ENCODE measurements at regions not wholly inside any gene's neighbourhood (a gene's known extent, or its start where the extent isn't known, plus 50 kb on each side); places are given as distances from the start of the nearest gene placed in this dataset.

DNA sequence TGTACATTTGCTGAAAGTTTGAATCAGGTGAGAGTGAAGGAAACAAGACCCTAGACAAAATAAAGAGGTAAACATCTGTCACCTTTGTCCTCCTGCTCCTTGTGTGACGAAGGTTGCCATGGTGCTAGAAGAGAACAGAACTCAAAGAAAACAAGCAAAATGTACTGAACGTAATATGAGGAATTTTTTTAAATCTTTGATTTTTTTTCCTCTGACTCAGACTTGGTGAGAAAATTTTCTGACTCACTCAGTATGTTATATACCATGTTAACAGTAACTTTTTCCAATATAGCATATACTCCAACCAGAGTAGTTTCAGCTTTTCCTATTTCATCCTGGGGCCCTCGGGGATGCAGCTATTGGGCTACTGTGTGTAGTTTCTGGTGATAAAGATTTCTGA is 2114.6 kb upstream of the PIK3C3 start:
- DNase-seq (ENCODE audit: low read depth, low spot score) = no peak

DNA sequence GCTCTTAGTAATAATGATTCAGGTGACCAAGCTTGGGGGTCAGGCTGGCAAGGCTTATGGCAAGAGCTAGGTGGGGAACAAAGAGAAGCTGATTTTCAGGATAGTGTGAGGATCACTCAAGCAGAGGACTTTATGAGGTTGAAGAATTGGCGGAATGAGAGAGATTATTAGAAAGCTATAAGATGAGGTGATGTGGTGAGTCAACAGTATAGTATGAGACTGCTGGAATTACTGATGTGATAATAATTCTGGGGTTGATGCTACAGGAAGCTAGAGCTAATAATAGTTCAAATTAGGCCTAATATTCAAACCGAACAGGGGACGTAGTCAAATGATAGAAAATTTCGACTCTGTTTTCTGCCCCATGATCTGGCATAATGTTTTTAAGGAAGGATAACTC is 2115.3 kb upstream of the PIK3C3 start:
- no peak for DNase-seq (ENCODE audit: low read depth, low spot score)

DNA sequence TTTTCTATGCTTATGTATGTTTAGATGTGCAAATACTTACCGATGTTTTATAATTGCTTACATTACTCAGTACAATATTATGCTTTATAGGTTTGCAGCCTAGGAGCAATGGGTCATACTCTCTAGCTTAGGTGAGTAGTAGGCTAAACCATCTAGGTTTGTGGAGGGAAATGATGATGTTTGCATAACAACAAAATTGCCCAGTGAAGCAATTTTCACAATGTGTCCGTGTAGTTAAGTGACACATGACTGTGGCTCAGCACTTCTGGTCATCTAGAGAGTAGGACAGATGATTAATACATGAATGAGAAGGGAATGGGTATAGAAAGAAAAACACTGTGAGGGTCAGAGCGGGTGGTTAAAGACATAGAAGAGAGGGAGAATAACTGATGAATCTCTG is 2116.2 kb upstream of the PIK3C3 start:
- DNase-seq (ENCODE audit: low read depth, low spot score) = no peak

DNA sequence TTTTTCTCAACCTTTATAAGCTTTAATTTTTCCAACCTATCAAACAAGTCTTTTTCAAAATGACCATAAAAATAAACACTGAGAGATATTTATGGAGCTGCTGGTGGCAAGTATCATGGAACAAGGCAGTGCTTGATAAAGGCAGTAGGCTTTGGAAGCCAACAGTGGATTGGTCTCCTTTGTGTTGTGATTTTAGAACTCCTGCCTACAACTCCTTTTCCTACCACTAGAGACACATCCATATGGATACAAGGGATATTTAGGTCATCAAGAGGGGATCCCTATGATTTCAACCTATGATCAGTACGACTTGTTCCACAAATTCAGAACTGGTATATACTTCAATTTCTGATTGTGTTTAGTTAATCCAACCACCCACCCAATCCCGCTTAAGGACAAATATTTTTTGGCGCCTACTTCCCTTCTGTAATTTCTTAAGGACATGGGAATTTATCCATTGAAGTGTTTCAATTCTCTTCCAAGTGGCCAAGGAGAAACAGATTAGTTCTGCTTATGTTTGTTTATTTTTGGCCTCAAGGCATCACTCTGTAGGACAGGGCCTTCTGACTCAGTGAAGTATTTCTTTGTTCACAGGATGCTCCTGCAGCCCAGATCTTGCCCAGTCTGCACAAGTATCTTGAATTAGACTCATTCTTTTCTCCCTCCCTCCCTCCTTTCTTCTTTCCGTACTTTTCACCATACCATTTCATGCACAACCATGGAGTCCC is 2119.6 kb upstream of the PIK3C3 start:
- no peak for DNase-seq (ENCODE audit: low read depth, low spot score)

DNA sequence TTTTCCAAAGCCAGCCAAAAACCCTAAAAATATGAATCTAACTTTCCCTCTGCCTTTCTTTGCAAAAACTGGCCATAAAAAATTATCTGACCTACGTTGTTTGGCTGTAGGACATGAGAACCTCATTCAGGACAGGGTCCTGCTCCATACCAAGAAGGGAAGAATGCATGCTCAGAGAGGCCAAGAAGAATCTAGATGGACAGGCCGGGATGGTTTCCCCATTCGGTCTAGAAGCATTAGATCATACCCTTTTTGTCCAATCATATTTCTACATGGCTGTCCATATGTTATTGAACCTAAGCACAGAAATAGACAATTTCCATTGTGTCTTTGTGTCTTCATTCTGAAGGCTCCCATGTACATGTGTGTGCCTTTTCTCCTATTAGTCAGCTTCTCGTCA is 2120.4 kb upstream of the PIK3C3 start:
- no peak for DNase-seq (ENCODE audit: low read depth, low spot score)

DNA sequence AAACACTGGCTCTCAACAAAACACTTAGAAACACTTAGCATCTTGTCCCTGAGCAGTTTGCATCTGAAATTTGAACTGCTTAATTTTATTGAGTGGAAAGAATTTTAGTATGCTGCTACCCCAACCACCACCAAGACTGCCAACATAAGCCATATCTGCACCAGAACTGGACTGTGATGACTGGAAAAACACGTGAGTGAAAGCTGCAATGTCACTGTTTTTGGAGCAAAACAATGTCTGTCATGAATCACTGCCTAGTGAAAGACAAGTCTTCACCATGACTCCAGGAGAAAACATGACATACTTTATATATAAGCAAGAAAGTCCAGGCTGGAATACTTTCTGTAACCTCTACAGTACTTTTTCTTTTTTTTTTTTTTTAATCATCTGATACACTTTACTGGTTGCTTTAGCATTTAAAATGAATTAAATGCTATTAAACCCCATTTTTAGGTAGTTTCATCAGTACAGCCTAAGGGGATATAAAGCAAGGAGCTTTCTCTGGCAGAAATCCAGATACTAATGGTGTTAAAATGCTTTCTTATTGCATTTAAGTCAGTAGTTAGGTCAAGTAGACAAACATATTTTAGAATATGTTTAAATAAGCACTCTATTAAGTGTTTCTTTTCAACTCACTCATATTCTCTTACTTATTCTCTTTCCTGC is 2129.4 kb upstream of the PIK3C3 start:
- no peak for DNase-seq (ENCODE audit: low read depth, low spot score)

DNA sequence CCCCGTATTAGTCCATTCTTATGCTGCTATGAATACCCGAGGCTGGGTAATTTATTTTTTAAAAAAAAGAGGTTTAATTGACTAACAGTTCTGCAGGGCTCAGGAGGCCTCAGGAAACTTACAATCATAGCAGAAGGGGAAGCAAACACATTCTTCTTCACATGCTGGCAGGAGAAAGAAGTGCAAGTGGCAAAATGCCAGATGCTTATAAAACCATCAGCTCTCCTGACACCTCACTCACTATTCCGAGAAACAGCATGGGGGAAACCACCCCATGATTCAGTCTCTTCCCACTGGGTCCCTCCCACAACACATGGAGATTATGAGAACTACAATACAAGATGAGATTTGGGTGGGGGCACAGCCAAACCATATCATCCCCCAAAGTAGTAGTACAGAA is 2148.5 kb upstream of the PIK3C3 start:
- no peak for DNase-seq (ENCODE audit: low read depth, low spot score)

DNA sequence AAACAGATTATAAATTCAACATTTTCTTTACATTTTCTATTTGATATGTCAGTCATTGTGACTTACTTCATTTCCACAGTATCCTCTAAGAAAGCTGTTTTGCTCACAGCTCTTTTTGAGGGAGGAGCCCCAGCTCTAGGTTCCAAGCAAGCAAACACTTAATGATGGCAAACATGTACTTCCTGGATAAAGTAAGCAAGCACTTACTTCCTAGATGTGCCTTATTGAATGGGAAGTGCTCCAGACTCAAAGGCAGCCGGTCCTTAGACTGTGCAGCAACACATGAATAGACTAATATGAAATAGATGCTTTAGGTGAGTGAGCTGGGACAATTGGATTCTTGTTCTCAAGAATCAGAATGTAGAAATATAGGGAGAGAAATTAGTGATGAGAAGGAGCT is 2149.8 kb upstream of the PIK3C3 start:
- no peak for DNase-seq (ENCODE audit: low read depth, low spot score)

DNA sequence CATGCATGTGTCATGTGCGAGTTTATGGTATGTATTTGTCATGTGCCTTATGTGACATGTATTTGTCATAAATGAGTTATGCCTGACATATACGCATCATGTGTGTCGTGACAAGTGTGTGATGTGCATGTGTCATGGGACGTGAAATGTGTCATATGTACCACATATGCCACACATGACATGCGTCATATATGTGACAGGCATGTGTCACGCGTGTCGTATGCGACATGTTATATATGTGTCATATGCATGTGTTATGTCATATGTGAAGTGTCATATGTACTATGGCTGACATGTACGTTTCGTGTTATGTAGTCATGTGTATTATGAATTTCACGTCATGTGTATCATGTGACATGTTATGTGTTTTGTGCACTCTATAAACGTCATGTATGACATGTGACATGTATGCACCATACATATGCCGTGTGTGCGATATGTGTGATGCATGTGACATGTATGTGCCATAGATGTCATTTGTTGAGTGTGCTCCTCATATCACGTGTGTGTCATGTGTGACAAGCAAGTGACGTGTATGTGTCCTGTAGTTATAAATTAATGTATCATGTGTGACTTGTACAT is 2152.3 kb upstream of the PIK3C3 start:
- DNase-seq (ENCODE audit: low read depth, low spot score) = no peak

DNA sequence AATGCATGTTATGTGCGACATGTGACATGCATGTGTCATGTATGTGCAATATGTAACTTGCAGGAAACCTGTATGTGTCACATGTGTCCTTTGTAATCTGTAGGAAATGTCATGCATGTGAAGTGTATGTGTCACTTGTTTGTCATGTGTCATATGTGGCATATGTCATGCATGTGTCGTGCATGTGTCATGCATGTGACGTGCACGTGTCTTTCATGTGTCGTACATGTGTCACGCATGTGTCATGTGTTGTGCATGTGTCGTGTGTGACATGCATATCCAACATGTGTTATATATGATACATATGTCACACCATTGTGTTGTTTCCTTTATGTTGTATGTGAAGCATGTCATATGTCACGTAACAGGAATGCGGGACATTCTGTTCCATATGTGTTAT is 2153.2 kb upstream of the PIK3C3 start:
- no peak for DNase-seq (ENCODE audit: low read depth, low spot score)

DNA sequence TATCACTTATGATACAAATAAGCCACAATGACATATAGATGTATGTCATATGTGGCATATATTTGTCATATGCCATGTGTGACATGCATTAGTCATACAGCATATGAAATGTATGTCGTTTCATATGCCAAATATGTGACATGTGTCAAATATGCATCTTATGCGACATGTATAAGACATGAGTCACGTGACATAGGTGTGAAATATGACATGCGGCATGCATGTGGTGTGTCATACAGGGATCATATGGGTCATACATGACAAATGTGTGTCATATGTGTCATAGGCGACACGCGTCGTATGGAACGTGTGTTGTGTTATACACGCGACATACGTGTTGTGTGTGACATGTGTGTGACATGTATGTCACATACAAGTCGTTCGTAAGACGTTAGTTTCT is 2154.0 kb upstream of the PIK3C3 start:
- DNase-seq (ENCODE audit: low read depth, low spot score) = no peak

DNA sequence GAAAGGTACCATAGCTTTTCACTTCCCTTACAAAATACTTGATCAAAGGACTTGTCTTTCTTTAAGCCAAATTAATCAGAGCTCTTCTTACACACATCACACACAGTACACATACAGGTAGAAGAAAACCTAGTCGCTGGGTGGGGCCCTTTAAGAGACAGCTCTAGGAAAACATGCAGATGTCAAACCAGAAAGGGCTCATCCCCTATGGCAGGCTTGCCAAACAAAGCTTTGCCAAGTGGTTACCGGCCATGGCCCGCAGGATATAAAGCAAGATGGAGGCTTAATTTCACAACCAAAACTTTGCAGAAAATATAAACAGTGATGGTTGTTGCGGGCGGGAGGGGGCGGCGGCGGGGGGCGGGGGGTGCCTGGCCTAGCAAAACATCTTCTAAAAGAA is 2156.0 kb upstream of the PIK3C3 start:
- DNase-seq (ENCODE audit: low read depth, low spot score) = no peak

DNA sequence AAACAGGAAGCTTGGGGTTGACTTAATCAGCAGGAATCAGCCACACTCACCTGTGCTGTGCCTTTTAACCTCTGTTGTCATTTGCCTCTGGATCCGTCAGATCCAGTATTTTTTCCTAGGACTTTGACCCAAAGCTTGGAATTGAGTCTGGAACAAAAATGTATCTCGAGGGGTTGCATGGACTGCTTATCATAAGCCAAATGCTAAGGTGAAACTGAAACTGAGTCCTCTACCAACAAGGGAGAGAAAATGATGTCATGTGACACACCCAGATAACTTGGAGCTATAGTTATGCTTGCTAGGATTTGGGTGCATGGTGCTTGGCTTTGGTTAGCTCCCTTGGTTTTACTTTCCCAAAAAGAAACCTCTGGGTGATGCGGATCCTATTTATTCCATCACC is 2158.6 kb upstream of the PIK3C3 start:
- no peak for DNase-seq (ENCODE audit: low read depth, low spot score)

DNA sequence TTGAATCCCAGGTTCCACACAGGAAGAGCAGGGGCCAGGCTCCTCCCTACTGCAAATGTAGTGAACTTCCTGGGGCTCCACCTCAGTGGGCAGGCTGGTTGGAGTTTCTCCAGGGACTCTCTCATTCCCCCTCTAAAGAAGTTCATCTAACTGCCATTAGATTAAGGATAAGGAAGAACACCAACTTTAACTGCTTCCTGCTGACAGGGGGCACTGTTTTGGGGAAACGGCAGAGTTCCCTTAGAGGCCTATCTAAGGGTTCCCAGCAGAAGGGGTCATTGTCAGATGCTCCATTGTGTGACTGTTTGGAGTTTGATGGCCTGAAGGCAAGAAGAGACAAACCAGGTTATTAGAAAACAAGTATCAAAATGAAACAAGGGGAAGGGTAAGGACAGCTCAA is 2159.7 kb upstream of the PIK3C3 start:
- no peak for DNase-seq (ENCODE audit: low read depth, low spot score)

DNA sequence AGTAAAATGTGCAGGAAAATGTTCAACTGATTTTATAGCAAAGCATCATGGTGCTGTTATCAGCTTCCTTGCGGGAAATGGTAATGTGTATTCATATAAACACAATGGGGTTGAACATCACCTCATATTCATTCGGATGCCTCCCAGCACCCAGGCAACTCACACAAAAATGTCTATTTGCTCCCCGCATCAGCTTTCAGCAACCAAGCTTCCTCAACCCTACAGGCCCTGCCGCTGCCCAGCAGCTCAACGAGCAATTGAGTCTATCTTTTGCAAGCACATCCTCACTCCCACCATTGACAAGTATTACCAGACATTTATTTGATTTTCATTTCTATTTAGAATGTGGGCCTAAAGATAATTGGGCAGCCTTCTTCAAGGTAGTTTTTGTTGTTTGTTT is 2161.4 kb upstream of the PIK3C3 start:
- DNase-seq (ENCODE audit: low read depth, low spot score) = no peak

DNA sequence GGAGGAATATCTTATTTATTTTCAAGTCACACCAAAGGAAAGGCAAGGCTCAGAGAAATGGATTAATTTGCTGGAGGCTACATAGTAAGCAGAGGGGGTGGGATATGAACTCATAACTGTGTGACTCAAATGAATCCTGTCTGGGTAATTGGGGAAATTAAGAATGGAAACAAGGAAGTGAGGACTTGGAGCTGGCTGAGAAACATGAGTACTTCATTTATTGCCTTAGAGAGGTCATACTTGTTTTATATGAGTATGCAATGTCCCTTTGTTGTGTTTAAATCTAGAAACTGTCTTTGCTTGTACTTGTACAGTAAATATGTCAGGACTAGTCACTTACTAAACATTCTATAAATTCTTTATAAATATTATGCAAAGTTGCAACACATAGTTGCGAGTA is 2166.7 kb upstream of the PIK3C3 start:
- DNase-seq (ENCODE audit: low read depth, low spot score) = no peak

DNA sequence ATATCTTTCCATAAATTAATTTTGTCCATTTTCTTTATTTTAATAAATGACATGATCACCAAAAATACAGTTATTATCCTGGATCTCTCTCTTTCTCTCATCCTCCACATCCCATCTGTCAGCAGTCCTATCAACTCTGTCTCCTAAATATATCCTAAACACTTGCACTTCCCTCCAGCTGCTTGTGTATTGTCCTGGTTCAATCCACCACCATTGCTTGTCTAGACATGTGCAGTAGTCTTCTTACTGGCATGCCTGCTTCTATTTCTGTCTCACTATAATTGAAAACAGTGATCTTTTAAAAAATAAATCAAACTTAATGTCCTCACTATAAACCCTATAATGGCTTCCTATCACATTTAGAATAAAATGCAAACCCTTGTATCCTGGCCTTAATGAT is 2168.6 kb upstream of the PIK3C3 start:
- no peak for DNase-seq (ENCODE audit: low read depth, low spot score)

DNA sequence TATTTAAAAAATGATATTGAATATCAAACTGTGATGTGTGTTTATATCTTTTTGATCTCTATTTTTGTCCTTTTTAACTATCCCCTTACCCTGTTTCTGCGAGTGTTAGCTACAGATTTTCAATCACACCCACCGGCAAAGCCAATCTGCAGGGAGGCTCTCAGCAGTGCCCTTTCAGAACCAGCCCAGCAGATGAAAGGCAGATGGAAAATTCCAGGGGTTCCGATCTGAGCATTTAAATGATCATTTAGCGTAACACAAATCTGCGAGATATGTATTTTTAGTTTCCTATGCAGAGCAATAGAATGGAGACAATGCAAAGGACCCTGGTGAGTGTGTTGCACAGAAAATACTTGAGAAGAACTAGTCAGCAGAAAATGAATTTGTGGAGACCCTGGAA is 2170.5 kb upstream of the PIK3C3 start:
- DNase-seq (ENCODE audit: low read depth, low spot score) = no peak

DNA sequence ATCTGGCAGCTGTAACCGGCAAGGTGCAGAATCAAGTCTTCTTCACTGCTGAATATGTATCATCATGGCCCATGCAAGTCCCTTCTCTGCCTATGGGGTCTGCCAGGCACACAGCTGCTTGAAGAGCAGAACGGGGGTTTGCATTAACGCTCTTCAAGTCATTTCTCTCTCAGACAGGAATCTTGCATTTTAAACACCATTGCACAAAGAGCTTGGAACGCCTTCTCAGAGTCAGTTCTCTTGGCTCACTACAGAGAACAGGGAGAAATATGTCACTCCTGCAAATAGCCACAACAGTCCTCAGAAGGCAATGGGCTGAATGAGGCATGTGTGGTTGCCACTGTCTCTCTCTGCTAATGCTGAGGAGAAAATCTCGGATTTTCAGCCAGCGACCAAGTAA is 2173.5 kb upstream of the PIK3C3 start:
- DNase-seq (ENCODE audit: low read depth, low spot score) = no peak

DNA sequence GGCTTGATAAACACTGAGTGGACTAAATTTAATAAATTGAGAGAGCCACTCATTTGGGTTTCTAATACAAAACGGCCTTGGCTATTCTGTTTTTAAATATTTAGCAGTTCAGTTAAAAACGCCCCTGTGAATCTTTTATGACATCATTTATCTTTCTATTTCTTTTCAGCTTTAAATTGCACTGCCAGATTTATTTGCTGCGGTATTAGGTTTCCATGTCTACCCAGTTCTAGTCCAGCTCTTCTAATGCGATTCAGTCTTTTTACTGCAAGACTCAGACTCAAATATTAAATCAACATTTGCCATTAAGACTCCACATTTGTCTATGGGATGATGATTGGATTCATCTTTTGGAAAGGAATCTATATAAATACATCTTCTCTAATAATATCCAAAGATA is 2174.3 kb upstream of the PIK3C3 start:
- no peak for DNase-seq (ENCODE audit: low read depth, low spot score)

DNA sequence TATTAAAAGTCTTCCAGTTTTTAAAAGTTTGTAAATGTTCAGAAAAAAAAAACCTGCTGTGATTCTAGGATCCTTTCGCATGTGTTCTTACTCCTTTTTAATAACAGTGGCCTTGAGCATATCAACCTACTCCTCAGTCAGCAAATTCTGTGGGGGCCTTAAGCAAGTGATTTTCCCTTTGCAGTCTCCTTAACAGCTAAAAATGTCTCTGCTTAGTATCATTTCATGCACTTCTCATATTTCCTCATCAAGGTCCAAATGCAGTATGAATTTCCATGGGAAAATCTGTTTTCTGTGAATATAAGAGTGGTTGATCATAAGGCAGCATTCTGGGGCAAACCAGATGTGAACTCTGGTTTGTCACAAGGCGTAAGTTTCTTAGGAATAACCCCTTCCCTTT is 2175.1 kb upstream of the PIK3C3 start:
- DNase-seq (ENCODE audit: low read depth, low spot score) = no peak

DNA sequence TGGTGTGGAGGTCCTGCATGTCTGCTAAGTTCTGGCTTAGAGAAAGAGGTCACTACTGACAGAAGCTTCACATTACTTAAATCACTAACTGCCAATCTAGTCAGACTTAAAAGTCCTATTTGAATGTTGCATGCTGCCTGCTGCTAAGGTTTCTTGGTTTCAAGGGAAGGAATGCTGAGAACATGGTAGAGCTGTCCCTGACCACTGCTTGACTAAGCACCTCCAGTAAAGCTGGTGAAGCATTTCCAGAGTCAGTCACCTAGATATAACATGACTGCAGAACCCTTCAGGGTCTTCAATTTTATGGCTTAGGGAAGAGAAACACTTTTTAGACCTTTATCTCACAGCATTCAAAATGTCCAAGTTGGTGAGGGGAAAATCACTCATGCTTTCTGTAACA is 2178.3 kb upstream of the PIK3C3 start:
- DNase-seq (ENCODE audit: low read depth, low spot score) = no peak

DNA sequence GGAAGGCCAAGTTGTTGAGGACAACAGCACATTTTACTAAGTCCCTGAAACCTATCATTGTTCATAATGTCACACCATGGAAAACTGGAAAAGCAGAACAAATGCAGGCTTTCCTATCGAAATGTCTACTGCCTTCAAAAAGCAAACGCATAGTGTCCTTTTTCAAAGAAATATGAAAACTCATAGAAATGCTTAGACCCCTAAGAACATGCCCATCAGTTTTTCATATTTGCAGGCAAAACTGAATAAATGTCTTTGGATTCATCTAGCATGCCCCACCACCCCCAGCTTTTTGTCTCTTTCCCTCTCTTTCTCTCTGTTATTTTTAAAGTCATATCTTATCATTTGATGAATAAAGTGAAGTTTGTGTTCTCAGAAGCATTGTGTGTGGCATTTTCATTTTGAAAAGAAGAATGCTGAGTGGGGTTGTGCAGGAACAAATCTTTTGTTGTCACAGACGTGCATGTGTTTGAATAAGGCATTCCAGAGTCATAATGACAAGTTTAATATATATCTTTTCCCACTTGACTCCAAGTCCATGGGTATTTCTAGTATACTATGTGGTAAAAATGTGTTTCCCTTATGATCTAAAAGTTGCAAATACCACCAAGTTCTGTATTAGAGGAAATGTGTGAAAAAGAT is 2180.0 kb upstream of the PIK3C3 start:
- no peak for DNase-seq (ENCODE audit: low read depth, low spot score)
